Liver (tissue), 3 donors: ENCODE measurements at regions not wholly inside any gene's neighbourhood (a gene's known extent, or its start where the extent isn't known, plus 50 kb on each side); places are given as distances from the start of the nearest gene placed in this dataset.

Source experiments
- RAD21 ChIP-seq, 2 donors: IDR thresholded peaks; 2 replicates each; pipeline ENCODE4 v1.6.1; 2016; ENCODE audit warnings: antibody characterized with exemption in 2 of 2, mild to moderate bottlenecking in 2 of 2
- TAF1 ChIP-seq: conservative IDR thresholded peaks from 2 replicates; pipeline ENCODE4 v1.6.1; 2016; ENCODE audit warnings: antibody characterized with exemption, mild to moderate bottlenecking
- TF ChIP-seq, protein P1 (sequence below): fragments of 150-350 bp; IDR thresholded peaks from 2 replicates; pipeline ENCODE4 v1.5.1; 2017; ENCODE audit warnings: improper control_type of control experiment, low read depth, low read length; ENCODE audit not compliant: missing input control
- TF ChIP-seq, protein P2 (sequence below): IDR thresholded peaks from 2 replicates; pipeline ENCODE4 v1.6.1; 2016; ENCODE audit warnings: antibody characterized with exemption
- donor health status: healthy.
- donor health status: healthy.

DNA sequence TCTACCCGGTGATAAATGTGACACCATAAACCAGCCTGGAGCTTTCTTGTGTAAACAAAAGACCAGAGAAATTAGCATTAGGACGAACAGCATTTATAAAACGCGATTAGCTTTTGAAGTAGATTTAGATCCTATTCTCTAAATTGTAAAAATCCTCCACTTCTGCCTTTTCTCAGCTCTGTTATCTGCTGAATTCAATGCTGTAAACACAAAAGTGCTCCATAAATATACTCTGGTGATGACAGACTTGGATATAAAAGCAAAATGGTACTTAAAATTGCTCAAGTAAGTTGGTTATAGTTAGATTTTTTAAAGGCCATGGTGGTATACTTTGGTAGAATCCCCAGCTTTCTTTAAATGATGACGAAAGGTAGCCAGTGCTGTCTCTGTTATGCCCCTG lies 114.6 kb upstream of the RMST start:
- TF ChIP-seq TAF1 (no peak), RAD21 (IDR thresholded peaks at IDR 0.05) (no peak)
- TF ChIP-seq, protein P1, sequence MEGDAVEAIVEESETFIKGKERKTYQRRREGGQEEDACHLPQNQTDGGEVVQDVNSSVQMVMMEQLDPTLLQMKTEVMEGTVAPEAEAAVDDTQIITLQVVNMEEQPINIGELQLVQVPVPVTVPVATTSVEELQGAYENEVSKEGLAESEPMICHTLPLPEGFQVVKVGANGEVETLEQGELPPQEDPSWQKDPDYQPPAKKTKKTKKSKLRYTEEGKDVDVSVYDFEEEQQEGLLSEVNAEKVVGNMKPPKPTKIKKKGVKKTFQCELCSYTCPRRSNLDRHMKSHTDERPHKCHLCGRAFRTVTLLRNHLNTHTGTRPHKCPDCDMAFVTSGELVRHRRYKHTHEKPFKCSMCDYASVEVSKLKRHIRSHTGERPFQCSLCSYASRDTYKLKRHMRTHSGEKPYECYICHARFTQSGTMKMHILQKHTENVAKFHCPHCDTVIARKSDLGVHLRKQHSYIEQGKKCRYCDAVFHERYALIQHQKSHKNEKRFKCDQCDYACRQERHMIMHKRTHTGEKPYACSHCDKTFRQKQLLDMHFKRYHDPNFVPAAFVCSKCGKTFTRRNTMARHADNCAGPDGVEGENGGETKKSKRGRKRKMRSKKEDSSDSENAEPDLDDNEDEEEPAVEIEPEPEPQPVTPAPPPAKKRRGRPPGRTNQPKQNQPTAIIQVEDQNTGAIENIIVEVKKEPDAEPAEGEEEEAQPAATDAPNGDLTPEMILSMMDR: no peak
- TF ChIP-seq, protein P2, sequence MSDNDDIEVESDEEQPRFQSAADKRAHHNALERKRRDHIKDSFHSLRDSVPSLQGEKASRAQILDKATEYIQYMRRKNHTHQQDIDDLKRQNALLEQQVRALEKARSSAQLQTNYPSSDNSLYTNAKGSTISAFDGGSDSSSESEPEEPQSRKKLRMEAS: no peak
